GM12892 (cell line): ENCODE measurements at regions not wholly inside any gene's neighbourhood (a gene's known extent, or its start where the extent isn't known, plus 50 kb on each side); places are given as distances from the start of the nearest gene placed in this dataset.

Source experiments
- POLR2A ChIP-seq: IDR thresholded peaks from 2 replicates; pipeline ENCODE4 v1.6.1; 2011; ENCODE audit warnings: low read depth, low read length, control low read depth
- POLR2AphosphoS5 ChIP-seq: IDR thresholded peaks from 2 replicates; pipeline ENCODE4 v1.6.1; 2011; ENCODE audit warnings: low read depth, low read length, control low read depth
- TAF1 ChIP-seq: IDR thresholded peaks from 2 replicates; pipeline ENCODE4 v1.6.1; 2011; ENCODE audit warnings: low read depth, mild to moderate bottlenecking, control low read depth, low read length, borderline replicate concordance

DNA sequence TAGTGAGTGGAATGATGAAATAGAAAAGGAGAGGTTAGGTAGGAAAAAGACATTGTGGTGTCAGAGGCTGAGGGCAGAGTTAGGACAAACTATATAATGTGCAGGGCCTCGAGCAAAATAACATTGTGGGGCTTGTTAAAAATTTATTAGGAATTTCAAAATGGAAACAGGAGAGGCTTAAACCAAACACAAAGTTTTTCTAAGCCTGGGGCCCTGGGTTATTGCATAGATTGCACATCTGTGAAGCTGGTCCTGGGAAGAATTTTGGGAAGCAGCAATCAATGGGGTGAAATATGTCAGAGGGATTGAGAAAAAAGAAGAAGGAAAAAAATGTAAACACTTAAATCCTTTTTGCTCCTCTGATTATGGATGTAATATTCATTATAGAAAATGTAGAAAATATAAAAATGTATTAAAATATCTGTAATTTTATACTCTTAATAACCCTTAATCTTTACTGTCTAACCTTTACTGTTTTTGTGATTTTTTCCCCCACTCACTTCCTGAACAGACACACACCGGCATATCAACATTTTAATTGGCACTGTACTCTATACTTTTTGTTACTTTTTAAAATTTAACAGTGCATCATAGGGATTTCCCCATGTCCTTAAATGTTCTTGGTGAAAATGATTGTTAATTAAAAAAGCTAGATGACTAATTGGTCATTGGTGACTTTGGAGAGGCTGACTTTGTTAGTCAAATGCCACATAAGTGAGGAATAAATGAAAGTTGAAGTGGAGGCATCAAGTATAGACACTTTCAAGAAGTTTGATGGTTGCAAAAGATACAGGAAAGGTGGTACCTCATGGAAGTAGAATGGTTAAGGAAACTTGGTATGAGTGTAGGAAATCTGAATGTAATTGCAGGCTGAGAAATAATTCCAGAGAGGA, 183.4 kb downstream of the NFKBIZ start:
- no peak for TF ChIP-seq POLR2A
- no peak for TF ChIP-seq TAF1
- TF ChIP-seq POLR2AphosphoS5: no peak
